HL-60 (cell line): ENCODE measurements at regions not wholly inside any gene's neighbourhood (a gene's known extent, or its start where the extent isn't known, plus 50 kb on each side); places are given as distances from the start of the nearest gene placed in this dataset.

ENCODE experiments used
- DNase-seq, 2 experiments: peaks; one replicate each; pipeline ENCODE4 v3.0.0-alpha.2; 2010 to 2020; ENCODE audit warnings: low read depth in 1 of 2, low spot score in 1 of 2
- H3K27ac ChIP-seq: fragments of 250-450 bp; sonication (Bioruptor Pico); replicated peaks from 2 replicates; pipeline ENCODE4 v1.5.1; 2020; ENCODE audit warnings: mild to moderate bottlenecking, moderate library complexity
- H3K27me3 ChIP-seq: fragments of 250-450 bp; sonication (Bioruptor Pico); 2 replicates; pipeline ENCODE4 v1.5.1; 2021; ENCODE audit warnings: mild to moderate bottlenecking, moderate library complexity; ENCODE audit not compliant: insufficient read depth, poor library complexity, severe bottlenecking
- H3K4me3 ChIP-seq: replicated peaks from 2 replicates; pipeline ENCODE4 v1.5.1; 2011; ENCODE audit warnings: mild to moderate bottlenecking, control low read depth, low read length; ENCODE audit not compliant: insufficient read depth
- GABPA ChIP-seq: IDR thresholded peaks from 2 replicates; pipeline ENCODE4 v1.6.1; 2012; ENCODE audit warnings: low read depth
- POLR2AphosphoS5 ChIP-seq: IDR thresholded peaks from 2 replicates; pipeline ENCODE4 v1.6.1; 2012; ENCODE audit warnings: low read depth
- SPI1 ChIP-seq: IDR thresholded peaks from 2 replicates; pipeline ENCODE4 v1.6.1; 2012; ENCODE audit warnings: low read depth, mild to moderate bottlenecking, borderline replicate concordance
- TF ChIP-seq, protein P1 (sequence below): IDR thresholded peaks from one replicate; pipeline ENCODE4 v1.5.1; 2011; ENCODE audit warnings: low read length, control low read depth, inconsistent platforms; ENCODE audit not compliant: insufficient read depth
- TF ChIP-seq, protein P2 (sequence below): IDR thresholded peaks from 2 replicates; pipeline ENCODE4 v1.6.1; 2012; ENCODE audit warnings: low read depth; ENCODE audit not compliant: insufficient replicate concordance

DNA sequence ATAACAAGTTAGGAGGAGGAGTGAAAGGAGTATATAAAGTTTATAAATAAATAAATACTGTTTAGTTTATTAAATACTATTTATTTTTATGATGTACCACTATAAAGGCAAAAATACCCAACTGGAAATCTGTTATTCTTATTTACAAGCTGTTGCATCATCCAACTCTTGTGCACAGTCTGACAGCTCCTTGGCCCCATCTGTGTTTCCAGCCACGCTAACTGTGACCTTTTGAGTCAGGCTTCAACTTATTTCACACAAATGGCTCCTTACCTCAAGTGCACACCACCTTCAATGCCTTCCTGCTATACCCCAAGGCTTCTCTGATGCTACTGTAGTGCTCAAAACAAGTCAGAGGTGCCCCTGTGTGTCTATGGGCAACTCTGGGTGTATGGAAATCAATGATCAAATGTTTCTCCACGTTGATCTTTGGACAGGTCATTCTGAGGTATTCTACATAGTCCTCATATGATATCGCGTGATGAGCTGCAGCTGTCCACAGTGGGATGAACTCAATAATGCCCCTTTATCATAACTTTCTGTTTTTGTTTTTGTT is 303.2 kb upstream of the GRAMD2B start:
- H3K27ac ChIP-seq: no peak overlapping the region
- no peak overlapping the region for H3K4me3 ChIP-seq
- TF ChIP-seq POLR2AphosphoS5 (no peak), SPI1 (no peak), GABPA (no peak)
- TF ChIP-seq, protein P1, sequence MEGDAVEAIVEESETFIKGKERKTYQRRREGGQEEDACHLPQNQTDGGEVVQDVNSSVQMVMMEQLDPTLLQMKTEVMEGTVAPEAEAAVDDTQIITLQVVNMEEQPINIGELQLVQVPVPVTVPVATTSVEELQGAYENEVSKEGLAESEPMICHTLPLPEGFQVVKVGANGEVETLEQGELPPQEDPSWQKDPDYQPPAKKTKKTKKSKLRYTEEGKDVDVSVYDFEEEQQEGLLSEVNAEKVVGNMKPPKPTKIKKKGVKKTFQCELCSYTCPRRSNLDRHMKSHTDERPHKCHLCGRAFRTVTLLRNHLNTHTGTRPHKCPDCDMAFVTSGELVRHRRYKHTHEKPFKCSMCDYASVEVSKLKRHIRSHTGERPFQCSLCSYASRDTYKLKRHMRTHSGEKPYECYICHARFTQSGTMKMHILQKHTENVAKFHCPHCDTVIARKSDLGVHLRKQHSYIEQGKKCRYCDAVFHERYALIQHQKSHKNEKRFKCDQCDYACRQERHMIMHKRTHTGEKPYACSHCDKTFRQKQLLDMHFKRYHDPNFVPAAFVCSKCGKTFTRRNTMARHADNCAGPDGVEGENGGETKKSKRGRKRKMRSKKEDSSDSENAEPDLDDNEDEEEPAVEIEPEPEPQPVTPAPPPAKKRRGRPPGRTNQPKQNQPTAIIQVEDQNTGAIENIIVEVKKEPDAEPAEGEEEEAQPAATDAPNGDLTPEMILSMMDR: no peak
- TF ChIP-seq, protein P2, sequence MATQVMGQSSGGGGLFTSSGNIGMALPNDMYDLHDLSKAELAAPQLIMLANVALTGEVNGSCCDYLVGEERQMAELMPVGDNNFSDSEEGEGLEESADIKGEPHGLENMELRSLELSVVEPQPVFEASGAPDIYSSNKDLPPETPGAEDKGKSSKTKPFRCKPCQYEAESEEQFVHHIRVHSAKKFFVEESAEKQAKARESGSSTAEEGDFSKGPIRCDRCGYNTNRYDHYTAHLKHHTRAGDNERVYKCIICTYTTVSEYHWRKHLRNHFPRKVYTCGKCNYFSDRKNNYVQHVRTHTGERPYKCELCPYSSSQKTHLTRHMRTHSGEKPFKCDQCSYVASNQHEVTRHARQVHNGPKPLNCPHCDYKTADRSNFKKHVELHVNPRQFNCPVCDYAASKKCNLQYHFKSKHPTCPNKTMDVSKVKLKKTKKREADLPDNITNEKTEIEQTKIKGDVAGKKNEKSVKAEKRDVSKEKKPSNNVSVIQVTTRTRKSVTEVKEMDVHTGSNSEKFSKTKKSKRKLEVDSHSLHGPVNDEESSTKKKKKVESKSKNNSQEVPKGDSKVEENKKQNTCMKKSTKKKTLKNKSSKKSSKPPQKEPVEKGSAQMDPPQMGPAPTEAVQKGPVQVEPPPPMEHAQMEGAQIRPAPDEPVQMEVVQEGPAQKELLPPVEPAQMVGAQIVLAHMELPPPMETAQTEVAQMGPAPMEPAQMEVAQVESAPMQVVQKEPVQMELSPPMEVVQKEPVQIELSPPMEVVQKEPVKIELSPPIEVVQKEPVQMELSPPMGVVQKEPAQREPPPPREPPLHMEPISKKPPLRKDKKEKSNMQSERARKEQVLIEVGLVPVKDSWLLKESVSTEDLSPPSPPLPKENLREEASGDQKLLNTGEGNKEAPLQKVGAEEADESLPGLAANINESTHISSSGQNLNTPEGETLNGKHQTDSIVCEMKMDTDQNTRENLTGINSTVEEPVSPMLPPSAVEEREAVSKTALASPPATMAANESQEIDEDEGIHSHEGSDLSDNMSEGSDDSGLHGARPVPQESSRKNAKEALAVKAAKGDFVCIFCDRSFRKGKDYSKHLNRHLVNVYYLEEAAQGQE: no peak
- no peak for DNase-seq
- H3K27me3 ChIP-seq: no peaks in the 10 kb centered on the region

GRCh38 chr5:126120939-126121338 is 302.3 kb upstream of the GRAMD2B start:
- Histone ChIP-seq H3K27me3 (no peaks in the 10 kb centered on the region), H3K4me3 (no peak overlapping the region), H3K27ac (no peak overlapping the region)
- TF ChIP-seq GABPA (no peak), POLR2AphosphoS5 (no peak)
- TF ChIP-seq, protein P1: no peak
- no peak for DNase-seq

- no peaks in the 10 kb centered on the region for H3K27me3 ChIP-seq
- no peak for DNase-seq
- no peak overlapping the region for H3K4me3 ChIP-seq
- H3K27ac ChIP-seq: no peak overlapping the region
- TF ChIP-seq GABPA (no peak), SPI1 (no peak), POLR2AphosphoS5 (no peak)
- TF ChIP-seq, protein P2: no peak
- TF ChIP-seq, protein P1: no peak
These were observed 300.3 kb upstream of the GRAMD2B start for GRCh38 chr5:126122942-126123341.

GRCh38 chr5:126124706-126125345 is 298.4 kb upstream of the GRAMD2B start:
- no peak for DNase-seq
- TF ChIP-seq SPI1 (no peak), POLR2AphosphoS5 (no peak)
- TF ChIP-seq, protein P1: no peak
- TF ChIP-seq, protein P2: no peak
- Histone ChIP-seq H3K27ac (no peak overlapping the region), H3K4me3 (no peak overlapping the region), H3K27me3 (no peaks in the 10 kb centered on the region)
